K562 (cell line): ENCODE measurements at regions not wholly inside any gene's neighbourhood (a gene's known extent, or its start where the extent isn't known, plus 50 kb on each side); places are given as distances from the start of the nearest gene placed in this dataset.

Experiments
- CUX1 ChIP-seq: fragments of 200-800 bp; sonication (Bioruptor generic); IDR thresholded peaks from 2 replicates; pipeline ENCODE4 v1.6.1; 2016; ENCODE audit warnings: missing genetic modification characterization, missing compliant biosample characterization
- FOXJ2 ChIP-seq: fragments of 200-800 bp; sonication (Bioruptor generic); IDR thresholded peaks from 2 replicates; pipeline ENCODE4 v1.6.1; 2016; ENCODE audit warnings: missing genetic modification characterization, missing compliant biosample characterization
- HNRNPLL ChIP-seq: fragments of 200-400 bp; formaldehyde crosslinking; IDR thresholded peaks from 2 replicates; pipeline ENCODE4 v1.6.1; 2017; ENCODE audit warnings: low read length, low read depth, mild to moderate bottlenecking; ENCODE audit not compliant: poor library complexity, severe bottlenecking
- MCM3 ChIP-seq: fragments of 450-650 bp; IDR thresholded peaks from 2 replicates; pipeline ENCODE4 v1.6.1; 2016
- NFATC3 ChIP-seq: fragments of 450-650 bp; IDR thresholded peaks from 2 replicates; pipeline ENCODE4 v1.6.1; 2017; ENCODE audit warnings: mild to moderate bottlenecking
- THRA ChIP-seq: fragments of 450-650 bp; IDR thresholded peaks from 2 replicates; pipeline ENCODE4 v1.6.1; 2017; ENCODE audit warnings: mild to moderate bottlenecking, moderate library complexity
- ZBTB7A ChIP-seq: IDR thresholded peaks from 2 replicates; pipeline ENCODE4 v1.6.1; 2011; ENCODE audit warnings: low read depth, mild to moderate bottlenecking, low read length, moderate library complexity, borderline replicate concordance; ENCODE audit not compliant: control insufficient read depth
- TF ChIP-seq, protein P1 (sequence below), 2 experiments: fragments of 450-650 bp; conservative IDR thresholded peaks; 2 replicates each; pipeline ENCODE4 v1.6.1; 2017; ENCODE audit warnings: mild to moderate bottlenecking in 2 of 2, moderate library complexity in 2 of 2

DNA sequence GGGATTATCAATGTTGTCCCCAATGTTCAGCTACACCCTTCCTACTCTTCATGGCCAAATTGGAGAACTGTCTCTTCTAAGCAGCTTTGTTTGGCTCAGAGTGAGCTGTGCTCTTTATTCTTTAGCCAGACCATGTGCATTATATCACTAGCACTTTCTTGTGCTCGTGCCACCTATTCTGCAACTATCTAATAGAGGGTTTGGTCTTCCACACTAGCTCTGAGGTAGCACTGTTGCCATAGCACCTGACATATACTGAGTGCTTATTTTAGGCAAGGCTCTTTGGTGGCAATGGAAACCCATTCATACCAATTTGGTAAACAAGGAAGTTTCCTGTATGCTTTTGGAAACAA, 394.3 kb upstream of the C2CD4B start (continued):
- TF ChIP-seq THRA, result no peak
- TF ChIP-seq ZBTB7A, result no peak
- no peak for TF ChIP-seq NFATC3
- no peak for TF ChIP-seq MCM3
- TF ChIP-seq HNRNPLL, result no peak
- TF ChIP-seq, protein P1, sequence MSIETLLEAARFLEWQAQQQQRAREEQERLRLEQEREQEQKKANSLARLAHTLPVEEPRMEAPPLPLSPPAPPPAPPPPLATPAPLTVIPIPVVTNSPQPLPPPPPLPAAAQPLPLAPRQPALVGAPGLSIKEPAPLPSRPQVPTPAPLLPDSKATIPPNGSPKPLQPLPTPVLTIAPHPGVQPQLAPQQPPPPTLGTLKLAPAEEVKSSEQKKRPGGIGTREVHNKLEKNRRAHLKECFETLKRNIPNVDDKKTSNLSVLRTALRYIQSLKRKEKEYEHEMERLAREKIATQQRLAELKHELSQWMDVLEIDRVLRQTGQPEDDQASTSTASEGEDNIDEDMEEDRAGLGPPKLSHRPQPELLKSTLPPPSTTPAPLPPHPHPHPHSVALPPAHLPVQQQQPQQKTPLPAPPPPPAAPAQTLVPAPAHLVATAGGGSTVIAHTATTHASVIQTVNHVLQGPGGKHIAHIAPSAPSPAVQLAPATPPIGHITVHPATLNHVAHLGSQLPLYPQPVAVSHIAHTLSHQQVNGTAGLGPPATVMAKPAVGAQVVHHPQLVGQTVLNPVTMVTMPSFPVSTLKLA (conservative IDR thresholded peaks at IDR 0.05), result no peak
- TF ChIP-seq CUX1 (CRISPR knock-in tag), result no peak
- no peak for TF ChIP-seq FOXJ2 (tag)
- TF ChIP-seq, all 486 proteins: peak for 0
